Stimulated activated CD4-positive, alpha-beta T cell treated with anti-CD3 and anti-CD28 coated beads, Interleukin-1b, Interleukin-23, amount 100 ng/mL, for 24 hours (primary cell): ENCODE measurements at regions not wholly inside any gene's neighbourhood (a gene's known extent, or its start where the extent isn't known, plus 50 kb on each side); places are given as distances from the start of the nearest gene placed in this dataset.
"Not testable (repeated sequence)": the region's sequence is repeated elsewhere in the genome, so short reads cannot be mapped to it uniquely, and the experiment has no call there.

ENCODE experiments used
- DNase-seq, 4 experiments: peaks; one replicate each; pipeline ENCODE4 v3.0.0-alpha.2; 2020; ENCODE audit warnings: low read depth in 4 of 4, low spot score in 1 of 4

DNA sequence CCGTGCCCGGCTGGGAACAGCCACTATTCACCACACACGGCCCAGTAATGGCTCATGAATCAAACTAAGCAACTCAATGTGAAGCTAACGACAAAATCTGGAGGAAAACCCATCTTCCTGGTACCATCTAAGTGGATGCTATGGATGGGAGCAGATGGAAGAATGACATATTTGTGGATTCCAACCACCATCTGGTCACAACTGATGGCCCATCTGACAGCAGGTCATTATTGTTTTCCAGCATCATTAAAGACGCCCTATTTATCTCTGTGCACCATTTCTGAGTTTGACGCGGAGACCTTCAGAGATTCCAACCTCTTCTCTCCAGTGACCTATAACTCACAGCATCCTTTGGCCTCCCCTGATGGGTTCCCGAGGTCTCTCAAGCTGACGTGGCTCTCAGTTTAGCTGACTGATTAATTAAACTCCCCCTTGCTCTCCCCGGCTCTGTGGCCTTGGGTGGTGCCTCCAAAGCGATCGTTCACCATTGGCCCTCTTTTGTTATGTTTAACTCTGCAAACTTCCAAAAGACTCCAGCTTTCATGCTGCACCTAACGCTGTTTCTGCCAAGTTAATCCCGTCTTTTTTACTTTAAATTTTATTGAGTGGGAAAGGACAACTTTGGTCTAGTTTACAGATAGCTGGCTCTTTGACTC lies 1514.4 kb downstream of the BRD1 start:
- no peak for DNase-seq

DNA sequence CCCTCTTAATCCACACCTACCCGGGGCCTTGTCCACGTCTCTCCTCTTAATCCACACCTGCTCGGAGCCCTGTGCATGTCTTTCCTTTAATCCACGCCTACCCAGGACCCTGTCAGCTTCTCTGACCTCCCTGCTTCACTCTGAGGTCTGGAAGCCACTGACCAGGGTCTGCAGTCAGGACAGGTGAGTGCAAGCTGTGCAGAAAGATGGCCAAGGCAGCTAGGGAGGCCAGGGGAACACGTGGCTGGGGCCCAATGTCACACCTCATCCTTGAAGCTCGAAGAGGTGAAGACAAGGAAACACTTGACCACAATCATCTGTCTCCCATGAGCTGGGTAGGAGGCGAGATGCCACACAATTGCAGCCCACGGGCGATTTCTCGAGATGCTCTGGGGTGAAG lies 1516.9 kb downstream of the BRD1 start:
- DNase-seq, result no peak

GRCh38 chr22:48310289-48310688 lies 1517.4 kb downstream of the BRD1 start:
- DNase-seq, result no peak

DNA sequence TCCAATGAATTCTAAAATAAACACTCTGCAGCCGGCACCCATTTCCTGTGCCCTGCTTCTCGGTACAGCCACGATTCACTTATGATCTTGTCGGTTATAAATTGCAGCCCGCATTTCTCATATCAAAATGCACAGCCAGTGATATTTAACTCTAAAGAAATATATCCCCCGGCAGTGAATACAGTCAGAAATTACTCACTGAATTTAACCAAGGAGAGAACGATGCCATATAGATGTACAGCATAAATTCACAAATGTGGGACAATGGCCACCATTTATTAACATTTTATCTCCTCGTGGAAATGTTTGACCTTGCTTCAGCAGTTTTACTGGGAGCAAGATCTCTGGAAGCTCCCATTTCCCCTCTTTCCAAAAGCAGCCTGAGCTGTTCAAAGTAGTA lies 1517.8 kb downstream of the BRD1 start:
- DNase-seq, result no peak

- DNase-seq, result no peak
Measured at GRCh38 chr22:48309115-48309705, 1518.5 kb downstream of the BRD1 start.

DNA sequence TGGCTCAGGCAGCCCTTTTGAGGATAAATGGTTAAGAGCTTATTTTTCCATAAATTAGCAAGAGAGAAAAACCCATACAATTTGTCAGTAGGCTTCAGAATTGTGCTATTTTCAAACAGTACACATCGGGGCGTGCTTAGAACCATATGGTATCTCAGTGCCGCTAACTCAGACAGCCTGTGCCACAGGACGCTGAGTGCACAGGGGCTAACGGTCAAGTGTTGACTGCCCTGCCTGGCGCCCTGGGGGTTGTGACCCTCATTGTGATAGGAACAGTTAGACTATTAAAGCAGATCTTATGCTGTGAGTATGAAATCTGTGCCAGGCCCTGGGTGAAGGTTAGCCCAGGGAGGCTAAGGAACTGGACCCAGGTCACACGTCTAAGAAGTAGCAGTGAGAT lies 1519.7 kb downstream of the BRD1 start:
- no peak for DNase-seq

DNA sequence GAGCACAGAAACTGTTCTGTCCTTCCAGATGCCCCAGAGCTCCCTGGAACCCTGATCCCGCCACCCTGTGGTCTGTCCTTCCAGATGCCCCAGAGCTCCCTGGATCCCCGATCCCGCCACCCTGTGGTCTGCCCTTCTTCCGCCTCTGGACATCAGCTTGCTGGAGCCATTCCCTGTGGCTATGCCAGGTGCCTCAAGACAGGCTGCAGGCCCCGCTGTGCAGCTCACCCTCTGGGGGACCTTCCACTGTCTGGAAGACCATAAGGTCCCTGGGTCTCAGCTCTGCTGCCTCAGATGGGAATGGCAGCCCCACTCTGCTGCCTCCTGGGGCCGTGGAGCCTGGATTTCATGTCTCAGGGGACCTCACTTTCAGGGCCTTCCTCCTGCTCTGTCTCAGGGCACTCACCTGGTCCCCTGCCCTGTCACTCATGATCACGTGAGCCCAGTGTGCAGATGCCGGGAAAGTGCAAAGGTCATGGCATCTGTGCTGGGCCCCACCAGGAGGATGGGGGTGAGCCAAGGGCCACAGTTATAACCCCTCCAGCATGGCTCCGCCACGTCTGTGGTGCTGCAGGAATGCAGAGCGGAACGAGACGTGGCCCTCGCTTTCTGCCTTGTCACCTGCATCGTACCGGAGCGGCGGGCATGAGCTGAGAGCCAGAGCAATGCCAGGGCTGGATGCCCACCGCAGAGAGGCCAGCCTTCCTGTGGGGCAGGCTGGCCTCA lies 1520.7 kb downstream of the BRD1 start:
- no peak for DNase-seq

GRCh38 chr22:48306284-48306683 lies 1521.4 kb downstream of the BRD1 start:
- no peak for DNase-seq

DNA sequence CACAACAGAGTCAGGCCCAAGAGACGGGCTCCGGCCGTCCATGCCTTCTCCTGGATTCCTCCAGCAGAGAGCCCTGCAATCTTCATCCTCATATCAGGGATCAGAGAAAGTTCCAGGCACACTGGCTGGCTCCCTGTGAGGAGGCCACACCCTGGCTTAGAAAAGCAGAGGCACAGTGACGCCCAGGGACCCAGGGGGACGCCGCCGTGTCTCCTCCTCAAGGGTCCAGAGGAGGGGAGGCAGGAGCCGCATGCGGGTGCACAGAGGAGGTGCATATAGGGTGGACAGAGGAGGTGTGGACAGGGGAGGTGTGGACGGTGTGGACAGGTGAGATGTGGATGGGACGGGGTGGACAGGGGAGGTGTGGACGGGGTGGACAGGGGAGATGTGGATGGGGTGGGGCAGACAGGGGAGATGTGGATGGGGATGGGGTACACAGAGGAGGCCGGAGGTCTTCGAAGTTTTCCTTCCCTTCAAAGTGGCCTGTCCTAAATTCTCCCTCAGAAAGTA lies 1521.9 kb downstream of the BRD1 start:
- DNase-seq, result no peak

DNA sequence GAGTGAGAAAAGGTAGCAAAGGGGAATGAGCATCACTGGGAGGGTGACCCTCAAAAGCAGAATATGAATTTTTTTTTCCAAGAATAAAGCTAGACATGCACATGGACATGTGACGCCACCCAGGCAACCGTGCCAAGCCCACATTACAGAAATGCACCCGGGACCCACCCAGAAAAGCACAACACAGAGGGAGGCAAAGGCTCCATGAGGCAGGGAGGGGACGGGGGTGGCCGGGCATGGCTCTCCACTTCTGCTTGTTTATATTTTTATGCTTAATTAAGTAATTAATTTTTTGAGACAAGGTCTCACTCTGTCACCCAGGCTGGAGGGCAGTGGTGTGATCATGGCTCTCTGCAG lies 1524.3 kb downstream of the BRD1 start:
- no peak for DNase-seq

- no peak for DNase-seq
Measured at GRCh38 chr22:48302657-48303368, 1524.9 kb downstream of the BRD1 start.

- DNase-seq, result no peak
Measured at GRCh38 chr22:48301908-48302307, 1525.8 kb downstream of the BRD1 start.

DNA sequence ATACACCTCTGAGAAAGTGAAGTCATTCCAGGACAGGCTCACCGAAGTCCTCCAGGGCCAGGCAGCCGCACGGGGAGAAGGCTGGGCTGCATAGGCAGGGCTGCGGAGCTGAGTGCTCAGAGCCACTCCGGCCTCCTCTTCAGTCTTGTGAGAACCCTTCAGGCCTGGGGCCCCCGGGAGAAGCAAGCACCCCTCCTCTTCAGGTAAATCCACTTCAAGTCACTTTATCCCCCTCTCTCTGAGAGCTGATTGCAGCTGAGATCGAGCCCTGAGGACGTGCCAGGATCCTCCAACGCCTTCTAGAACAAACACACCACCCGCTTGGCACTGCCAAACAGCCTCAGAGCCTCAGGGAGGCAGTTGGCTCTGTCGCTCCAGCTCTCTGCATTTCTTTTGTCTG lies 1526.3 kb downstream of the BRD1 start:
- no peak for DNase-seq

DNA sequence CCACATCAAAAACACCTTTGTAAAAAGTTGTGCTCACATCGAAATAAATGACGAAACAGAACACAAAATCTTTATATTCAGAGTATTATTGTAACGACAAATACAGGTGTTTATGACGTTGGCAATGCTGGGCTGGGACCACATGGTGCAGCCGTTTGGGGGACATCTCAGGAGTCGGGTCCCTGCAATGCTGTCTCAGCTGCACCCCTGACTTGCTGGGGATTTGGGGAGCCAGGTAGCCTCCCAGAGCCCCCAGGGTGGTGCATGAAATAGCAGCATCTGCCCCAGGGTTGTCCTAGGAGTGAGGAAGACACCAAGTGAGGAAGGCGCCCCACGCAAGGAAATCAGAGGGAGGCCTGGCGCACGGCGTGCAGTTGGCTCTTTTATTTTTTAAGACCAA lies 1526.8 kb downstream of the BRD1 start:
- DNase-seq, result no peak

GRCh38 chr22:48299801-48300200 lies 1527.9 kb downstream of the BRD1 start:
- DNase-seq, result no peak

DNA sequence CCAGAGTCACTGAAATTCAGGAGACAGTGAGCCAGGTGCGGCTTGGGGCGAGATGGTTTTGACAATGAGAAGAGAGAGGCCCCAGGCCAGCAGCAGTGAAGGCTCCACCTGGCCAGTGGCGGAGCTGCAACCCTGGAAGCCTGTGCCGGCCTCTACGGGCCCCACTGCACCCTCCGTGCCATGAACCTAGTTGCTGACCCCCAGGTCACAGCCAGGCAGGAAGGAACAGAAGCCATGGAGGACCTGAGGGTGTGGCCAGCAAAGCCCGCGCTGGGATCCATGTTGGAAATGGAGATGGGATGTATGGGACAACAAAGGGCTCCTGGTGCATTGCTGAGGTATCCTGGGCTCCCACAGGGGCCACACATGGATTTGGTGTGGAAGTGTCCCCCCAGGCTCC lies 1528.5 kb downstream of the BRD1 start:
- DNase-seq, result no peak

DNA sequence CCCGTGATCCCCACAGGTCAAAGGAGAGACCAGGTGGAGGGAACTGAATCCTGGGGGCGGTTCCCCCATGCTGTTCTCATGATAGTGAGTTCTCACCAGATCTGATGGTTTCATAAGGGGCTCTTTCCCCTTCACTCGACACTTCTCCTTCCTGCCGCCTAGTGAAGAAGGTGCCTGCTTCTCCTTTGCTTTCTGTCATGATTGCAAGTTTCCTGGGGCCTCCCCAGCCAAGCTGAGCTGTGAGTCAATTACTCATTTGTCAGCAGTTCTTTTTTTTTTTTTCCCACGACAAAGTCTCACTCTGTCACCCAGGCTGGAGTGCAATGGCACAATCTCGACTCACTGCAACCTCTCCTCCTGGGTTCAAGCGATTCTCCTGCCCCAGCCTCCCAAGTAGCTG lies 1530.4 kb downstream of the BRD1 start:
- no peak for DNase-seq

DNA sequence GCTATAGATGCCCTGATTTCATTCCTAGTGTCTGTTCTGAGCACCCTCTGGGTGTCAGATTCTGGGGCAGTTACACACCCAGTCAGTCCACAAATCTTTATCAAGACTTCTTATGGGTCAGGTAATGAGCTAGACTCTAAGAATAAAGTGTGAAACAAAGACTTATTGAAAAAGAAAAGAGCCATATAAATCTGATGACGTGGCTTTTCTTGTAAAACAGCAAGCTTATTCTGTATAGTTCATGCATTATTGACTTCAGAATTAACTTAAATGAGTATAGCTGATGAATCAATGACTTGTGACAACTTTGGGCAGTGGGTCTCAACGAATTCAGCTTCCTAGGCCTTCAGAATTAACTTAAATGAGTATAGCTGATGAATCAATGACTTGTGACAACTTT lies 1527.5 kb downstream of the TBC1D22A start:
- not testable (repeated sequence) for DNase-seq

DNA sequence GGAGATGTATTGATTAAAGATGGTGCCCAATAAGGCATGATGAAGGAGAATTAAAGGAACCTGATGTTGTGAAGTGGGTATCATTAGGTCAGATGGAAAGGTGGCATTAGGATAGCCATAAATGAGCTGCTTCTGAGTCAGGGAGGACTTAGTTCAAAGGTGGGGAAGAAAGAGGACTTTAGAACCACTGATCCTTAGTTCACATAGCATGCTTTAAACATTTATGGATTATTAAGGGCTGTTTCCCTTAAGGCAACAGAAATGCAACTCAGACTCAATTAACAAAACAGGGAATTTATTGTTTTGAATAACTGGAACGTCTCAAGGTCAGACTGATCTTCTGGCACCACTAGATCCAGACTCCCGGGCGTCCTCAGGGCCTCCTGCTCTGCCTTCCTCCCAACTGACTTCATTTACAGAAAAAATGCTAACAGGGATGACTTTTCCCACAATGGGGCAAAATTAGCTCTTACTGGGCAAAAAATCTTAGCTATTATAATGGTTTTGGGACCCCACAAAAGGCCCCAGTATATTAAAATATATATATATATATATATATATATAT lies 1526.0 kb downstream of the TBC1D22A start:
- no peak for DNase-seq

DNA sequence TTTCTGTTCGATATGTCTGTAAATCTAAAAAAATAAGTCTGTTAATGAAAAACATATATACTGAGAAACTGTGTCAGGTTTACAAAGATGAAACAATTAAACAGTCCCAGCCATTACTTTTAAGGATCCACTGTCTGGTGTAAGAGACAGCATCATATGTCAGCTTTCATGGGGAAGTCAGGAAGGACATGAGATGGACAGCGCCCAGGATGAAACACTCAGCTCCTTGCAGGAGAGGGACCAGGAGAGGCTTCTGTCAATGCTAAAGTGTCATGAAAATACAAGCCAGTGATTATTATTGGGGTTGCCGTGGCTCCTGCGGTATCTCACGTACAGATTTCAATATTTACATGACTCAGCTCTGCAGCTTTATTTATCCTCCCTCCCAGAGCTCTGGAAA lies 1524.6 kb downstream of the TBC1D22A start:
- no peak for DNase-seq

- no peak for DNase-seq
Measured at GRCh38 chr22:48284671-48285070, 1522.2 kb downstream of the TBC1D22A start.

GRCh38 chr22:48282804-48283203 lies 1520.4 kb downstream of the TBC1D22A start:
- DNase-seq, result no peak
